ENCODE measurements at regions not wholly inside any gene's neighbourhood (a gene's known extent, or its start where the extent isn't known, plus 50 kb on each side); places are given as distances from the start of the nearest gene placed in this dataset.

DNA sequence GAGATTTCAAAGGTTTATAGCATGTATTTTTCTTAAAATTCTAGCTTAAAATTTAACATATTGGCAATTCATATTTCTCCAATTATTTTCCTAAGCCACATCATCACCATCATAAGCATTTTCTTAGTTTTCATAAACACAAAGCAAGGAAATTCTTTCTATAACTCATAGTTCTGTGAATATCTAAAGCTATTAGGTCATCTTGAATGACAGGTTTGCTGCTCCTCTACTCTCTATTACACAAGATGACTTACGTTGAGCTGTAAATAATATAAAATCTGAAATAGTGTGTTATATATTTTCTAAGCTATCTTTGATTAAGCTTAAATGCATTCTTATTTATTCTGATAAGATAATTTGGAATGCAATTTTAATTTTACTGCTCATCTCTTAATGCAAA is 984.6 kb upstream of the CNTNAP5 start:
- Mint-ChIP-seq H3K36me3 (ENCODE audit: unreplicated experiment) (no peaks in the 10 kb centered on the region), H3K4me3 (ENCODE audit: unreplicated experiment) (no peak overlapping the region), H3K27ac (ENCODE audit: unreplicated experiment) (no peak overlapping the region), H3K4me1 (ENCODE audit: unreplicated experiment) (no peaks in the 10 kb centered on the region), H3K27me3 (ENCODE audit: unreplicated experiment) (no peaks in the 10 kb centered on the region), H3K9me3 (ENCODE audit: unreplicated experiment) (peaks cover 8% of the 10 kb centered on the region)
- TF ChIP-seq, protein P1, sequence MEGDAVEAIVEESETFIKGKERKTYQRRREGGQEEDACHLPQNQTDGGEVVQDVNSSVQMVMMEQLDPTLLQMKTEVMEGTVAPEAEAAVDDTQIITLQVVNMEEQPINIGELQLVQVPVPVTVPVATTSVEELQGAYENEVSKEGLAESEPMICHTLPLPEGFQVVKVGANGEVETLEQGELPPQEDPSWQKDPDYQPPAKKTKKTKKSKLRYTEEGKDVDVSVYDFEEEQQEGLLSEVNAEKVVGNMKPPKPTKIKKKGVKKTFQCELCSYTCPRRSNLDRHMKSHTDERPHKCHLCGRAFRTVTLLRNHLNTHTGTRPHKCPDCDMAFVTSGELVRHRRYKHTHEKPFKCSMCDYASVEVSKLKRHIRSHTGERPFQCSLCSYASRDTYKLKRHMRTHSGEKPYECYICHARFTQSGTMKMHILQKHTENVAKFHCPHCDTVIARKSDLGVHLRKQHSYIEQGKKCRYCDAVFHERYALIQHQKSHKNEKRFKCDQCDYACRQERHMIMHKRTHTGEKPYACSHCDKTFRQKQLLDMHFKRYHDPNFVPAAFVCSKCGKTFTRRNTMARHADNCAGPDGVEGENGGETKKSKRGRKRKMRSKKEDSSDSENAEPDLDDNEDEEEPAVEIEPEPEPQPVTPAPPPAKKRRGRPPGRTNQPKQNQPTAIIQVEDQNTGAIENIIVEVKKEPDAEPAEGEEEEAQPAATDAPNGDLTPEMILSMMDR (IDR thresholded peaks at IDR 0.05), result no peak
- DNase-seq (ENCODE audit: extremely low spot score, unreplicated experiment), result no peak

DNA sequence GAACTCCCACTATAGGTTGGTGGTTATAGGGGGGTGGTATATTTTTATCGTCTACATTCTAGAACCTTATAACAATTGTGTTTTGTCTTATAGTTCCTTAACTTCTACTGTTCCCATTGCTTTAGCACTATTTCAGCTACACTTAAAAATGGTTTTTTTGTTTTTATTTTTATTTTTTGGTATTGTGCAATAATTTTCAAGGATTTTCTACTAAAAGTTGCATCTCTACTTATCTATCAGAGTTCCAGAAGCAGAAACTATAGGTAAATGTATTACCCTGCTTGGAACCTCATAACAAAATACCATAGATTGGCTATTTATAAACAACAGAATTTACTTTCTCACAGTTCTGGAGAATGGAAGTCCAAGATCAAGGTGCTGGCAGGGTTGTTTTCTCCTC is 981.6 kb upstream of the CNTNAP5 start:
- no peaks in the 10 kb centered on the region for H3K36me3 Mint-ChIP-seq (ENCODE audit: unreplicated experiment)
- no peaks in the 10 kb centered on the region for H3K27me3 Mint-ChIP-seq (ENCODE audit: unreplicated experiment)
- TF ChIP-seq, protein P1 (IDR thresholded peaks at IDR 0.05), result no peak
- H3K27ac Mint-ChIP-seq (ENCODE audit: unreplicated experiment), result no peak overlapping the region
- no peak for DNase-seq (ENCODE audit: extremely low spot score, unreplicated experiment)
- H3K4me3 Mint-ChIP-seq (ENCODE audit: unreplicated experiment), result no peak overlapping the region
- H3K9me3 Mint-ChIP-seq (ENCODE audit: unreplicated experiment), result no peaks in the 10 kb centered on the region
- H3K4me1 Mint-ChIP-seq (ENCODE audit: unreplicated experiment), result no peaks in the 10 kb centered on the region

DNA sequence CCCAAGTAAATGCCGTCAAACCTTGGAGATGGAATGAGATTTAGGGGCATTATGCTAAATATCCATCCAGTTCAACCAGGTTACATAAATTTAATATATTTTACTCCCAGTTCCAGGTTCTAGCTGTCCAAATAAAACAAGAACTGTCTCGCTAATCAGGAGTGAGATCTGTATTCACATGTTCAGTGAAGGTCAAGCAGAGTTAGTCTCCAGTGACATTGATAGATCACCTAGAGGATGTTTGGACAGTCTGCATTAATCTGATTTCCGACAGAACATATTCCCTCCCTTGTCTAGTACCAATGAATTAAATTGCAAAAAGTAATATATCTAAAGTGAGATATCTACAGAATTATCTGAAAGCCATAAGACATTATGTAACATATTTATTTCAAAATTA is 979.4 kb upstream of the CNTNAP5 start:
- H3K4me1 Mint-ChIP-seq (ENCODE audit: unreplicated experiment), result no peaks in the 10 kb centered on the region
- no peak overlapping the region for H3K4me3 Mint-ChIP-seq (ENCODE audit: unreplicated experiment)
- TF ChIP-seq, protein P1 (IDR thresholded peaks at IDR 0.05), result no peak
- no peaks in the 10 kb centered on the region for H3K36me3 Mint-ChIP-seq (ENCODE audit: unreplicated experiment)
- H3K27ac Mint-ChIP-seq (ENCODE audit: unreplicated experiment), result no peak overlapping the region
- no peaks in the 10 kb centered on the region for H3K9me3 Mint-ChIP-seq (ENCODE audit: unreplicated experiment)
- H3K27me3 Mint-ChIP-seq (ENCODE audit: unreplicated experiment), result no peaks in the 10 kb centered on the region
- DNase-seq (ENCODE audit: extremely low spot score, unreplicated experiment), result no peak

DNA sequence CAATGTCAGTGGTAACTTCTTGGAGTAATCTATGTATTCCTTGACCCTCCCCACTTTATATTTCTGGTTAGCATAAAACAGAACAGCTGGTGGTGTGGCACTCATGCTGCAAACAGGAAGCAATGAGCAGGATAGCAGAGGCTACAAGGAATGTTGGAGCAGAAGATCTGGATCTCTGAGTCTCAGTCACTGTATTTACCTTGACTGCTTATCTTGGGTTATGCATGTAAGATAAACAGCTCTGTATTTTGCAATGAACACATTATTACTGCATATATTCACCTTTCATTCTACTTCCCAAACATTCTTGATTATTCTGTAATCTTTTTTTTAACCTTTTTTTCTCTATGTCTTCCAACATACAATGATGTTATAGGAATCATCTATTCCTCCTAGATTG is 977.9 kb upstream of the CNTNAP5 start:
- no peak overlapping the region for H3K4me3 Mint-ChIP-seq (ENCODE audit: unreplicated experiment)
- H3K27me3 Mint-ChIP-seq (ENCODE audit: unreplicated experiment), result no peaks in the 10 kb centered on the region
- H3K4me1 Mint-ChIP-seq (ENCODE audit: unreplicated experiment), result no peaks in the 10 kb centered on the region
- no peak overlapping the region for H3K27ac Mint-ChIP-seq (ENCODE audit: unreplicated experiment)
- TF ChIP-seq, protein P1 (IDR thresholded peaks at IDR 0.05), result no peak
- no peak for DNase-seq (ENCODE audit: extremely low spot score, unreplicated experiment)
- no peaks in the 10 kb centered on the region for H3K36me3 Mint-ChIP-seq (ENCODE audit: unreplicated experiment)
- H3K9me3 Mint-ChIP-seq (ENCODE audit: unreplicated experiment), result no peaks in the 10 kb centered on the region

DNA sequence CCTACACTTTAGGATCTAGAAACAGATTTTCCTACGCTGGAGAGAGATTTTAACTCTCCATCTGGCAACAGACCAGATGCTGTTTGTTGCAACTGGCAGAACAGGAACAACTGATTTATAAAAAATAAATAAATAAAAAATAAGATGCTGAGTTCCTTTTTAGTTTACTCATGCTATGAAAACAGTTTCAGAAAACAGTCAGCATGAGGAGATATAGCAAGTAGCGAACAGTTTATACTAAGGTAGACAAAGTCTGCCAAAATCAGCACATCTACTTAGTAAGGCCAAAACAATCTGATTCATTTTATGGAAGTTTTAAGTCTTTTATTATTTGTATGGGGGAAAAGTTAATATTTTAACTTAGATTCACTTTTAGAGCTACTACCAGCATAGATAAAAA is 974.0 kb upstream of the CNTNAP5 start:
- no peaks in the 10 kb centered on the region for H3K27me3 Mint-ChIP-seq (ENCODE audit: unreplicated experiment)
- H3K4me3 Mint-ChIP-seq (ENCODE audit: unreplicated experiment), result no peak overlapping the region
- TF ChIP-seq, protein P1 (IDR thresholded peaks at IDR 0.05), result no peak
- H3K4me1 Mint-ChIP-seq (ENCODE audit: unreplicated experiment), result no peaks in the 10 kb centered on the region
- H3K36me3 Mint-ChIP-seq (ENCODE audit: unreplicated experiment), result no peaks in the 10 kb centered on the region
- H3K9me3 Mint-ChIP-seq (ENCODE audit: unreplicated experiment), result peaks cover 8% of the 10 kb centered on the region
- DNase-seq (ENCODE audit: extremely low spot score, unreplicated experiment), result no peak
- no peak overlapping the region for H3K27ac Mint-ChIP-seq (ENCODE audit: unreplicated experiment)

All from osteocyte (in vitro differentiated cells).